M059J (cell line): ENCODE measurements at regions not wholly inside any gene's neighbourhood (a gene's known extent, or its start where the extent isn't known, plus 50 kb on each side); places are given as distances from the start of the nearest gene placed in this dataset.
A peak's percentile ranks its signal among the peaks of the same experiment; 100 is the strongest.
"Not testable (repeated sequence)": the region's sequence is repeated elsewhere in the genome, so short reads cannot be mapped to it uniquely, and the experiment has no call there.

Experiments
- DNase-seq: peaks from one replicate; pipeline ENCODE4 v3.0.0-alpha.2; 2012; ENCODE audit warnings: low read depth

DNA sequence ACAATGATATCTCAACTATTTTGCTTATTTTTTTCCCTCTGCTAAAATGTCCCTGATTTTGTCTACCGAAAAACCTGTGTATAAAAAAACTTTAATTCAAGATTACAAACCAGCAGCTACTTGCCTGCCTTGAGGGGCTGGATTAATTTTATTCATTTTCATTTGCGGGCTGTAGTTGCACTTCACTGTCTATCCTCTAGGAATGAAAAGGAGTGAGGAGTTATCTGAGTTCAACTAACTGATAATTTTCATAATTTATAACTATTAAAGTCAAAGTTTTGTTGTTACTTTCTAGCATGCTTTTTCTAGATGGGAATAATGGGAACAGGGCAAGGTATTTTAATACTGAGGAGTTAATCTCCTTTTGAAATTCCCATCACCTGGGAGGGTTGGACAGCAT lies 50.3 kb upstream of the AGTPBP1 start:
- peak; percentile 9 for DNase-seq

DNA sequence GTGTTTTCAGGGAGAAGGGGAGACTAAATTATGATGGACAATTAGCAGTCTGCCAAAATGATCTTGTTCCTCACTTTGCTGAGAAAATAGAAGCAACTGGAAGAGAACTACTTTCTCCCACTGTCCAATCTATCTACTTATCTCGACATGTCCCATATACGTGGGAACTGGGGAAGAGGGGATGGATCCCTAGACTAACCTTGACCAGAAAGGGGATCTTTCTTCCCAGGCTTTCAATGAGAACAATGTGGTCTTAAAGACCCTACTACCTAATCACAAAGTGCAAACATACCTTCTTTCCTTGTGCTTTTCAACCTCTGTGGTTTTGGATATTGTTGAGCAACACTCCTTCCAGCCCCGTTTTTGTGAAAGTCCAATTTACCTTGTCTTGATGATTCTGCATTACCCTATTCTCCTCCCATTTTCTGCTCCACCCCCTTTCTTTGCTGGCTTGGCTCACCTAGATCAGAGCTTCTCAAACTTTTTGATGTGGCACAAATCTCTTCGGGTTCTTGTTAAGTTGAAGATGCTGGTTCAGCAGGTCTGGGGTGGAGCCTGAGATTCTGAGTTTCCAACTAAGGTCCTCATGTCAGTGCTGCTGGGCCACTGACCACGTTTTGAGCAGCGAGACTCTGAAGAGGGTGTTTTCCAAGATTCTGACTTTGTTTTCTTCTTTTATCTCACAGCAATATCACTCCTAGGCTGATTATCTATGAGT lies 61.4 kb upstream of the AGTPBP1 start:
- DNase-seq, result not testable (repeated sequence)

DNA sequence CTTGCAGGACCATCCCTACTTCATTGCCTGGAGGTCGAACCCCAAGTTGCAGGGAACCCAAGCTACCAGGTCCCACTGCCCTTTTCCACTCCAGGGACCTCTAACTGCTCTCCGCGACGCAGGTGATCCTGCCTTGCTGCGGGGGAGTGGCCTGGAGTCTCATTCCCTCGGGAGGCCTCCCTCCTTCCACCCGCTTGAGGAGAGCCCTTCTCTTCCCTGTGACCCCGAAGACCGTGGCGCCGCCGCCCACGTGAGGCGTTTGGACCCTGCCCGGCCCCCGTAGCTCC lies 63.0 kb upstream of the AGTPBP1 start:
- not testable (repeated sequence) for DNase-seq

DNA sequence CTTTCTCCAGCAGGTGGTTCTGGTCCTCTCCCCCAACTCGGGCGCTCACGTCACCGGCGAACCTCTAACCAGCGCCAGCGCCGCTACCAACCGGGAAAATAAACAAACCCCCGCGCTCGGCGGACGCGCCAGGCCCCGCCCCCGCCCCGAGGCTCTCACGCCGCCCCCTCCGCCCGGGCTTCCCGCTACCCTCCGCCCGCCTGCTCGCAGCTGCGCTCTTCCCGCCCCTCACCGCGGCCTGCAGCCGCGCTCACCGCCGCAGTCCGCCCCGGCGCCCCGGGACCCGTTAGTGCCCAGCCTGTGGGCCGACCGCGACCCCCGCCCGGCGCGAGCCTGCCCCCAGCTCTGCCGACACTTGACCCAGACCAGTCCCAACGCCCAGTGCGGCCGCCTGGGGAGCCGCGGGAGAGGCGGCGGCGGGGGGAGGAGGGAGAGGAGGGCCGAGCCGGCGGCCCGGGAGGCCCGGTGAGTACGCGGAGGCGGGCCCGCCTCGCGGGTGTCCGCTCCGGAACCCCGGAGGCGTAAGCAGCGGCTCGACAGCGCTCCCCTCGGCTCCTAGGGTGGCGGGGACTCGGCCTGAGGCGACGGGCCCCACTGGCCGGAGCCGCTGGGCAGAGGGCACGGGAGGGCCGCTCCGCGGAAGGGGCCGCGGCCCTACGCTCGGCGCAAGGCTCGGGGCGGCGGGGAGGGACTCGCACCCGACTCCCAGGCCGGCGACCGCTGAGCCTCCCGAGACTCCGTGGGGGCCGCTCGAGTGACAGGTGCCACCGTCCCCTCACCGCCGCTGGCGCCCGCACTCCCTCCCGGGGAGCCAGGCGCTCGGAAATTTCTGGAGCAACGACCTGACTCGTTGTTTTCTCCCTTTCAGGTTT lies 63.6 kb upstream of the AGTPBP1 start:
- DNase-seq, result peak; percentile 62

DNA sequence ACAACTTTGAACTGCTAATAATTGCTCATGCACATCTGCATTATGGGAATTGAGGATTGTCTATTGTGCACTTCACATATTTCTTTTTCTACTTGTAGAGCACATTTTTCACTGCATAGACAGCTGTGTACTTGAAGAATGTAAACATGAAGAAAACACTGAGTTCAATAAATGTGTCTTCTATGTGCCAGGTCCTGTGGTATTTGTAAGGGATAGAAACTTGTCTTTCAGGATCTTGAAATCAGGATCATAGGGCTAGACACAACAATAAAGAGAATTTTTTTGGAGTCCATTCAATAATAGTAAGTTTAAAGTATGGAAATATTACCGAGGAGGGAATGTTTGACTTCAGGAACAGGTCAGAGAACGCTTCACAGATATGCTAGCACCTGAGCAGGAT lies 66.6 kb upstream of the AGTPBP1 start:
- not testable (repeated sequence) for DNase-seq

DNA sequence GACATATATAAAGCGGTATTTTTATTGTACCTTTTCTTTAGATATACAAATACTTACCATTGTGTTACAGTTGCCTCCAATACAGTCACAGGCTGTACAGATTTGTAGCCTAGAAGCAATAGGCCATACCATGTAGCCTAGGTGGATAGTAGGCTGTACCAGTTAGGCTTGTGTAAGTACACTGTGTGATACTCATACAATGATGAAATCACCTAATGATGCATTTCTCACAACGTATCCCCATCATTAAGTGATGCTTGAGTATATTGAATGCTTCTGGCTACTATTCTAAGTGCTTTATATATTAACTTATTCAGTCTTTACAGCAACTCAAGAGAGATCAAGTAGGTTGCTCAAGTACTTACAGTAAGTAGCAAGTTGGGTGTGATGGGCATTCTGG lies 71.6 kb upstream of the AGTPBP1 start:
- not testable (repeated sequence) for DNase-seq

DNA sequence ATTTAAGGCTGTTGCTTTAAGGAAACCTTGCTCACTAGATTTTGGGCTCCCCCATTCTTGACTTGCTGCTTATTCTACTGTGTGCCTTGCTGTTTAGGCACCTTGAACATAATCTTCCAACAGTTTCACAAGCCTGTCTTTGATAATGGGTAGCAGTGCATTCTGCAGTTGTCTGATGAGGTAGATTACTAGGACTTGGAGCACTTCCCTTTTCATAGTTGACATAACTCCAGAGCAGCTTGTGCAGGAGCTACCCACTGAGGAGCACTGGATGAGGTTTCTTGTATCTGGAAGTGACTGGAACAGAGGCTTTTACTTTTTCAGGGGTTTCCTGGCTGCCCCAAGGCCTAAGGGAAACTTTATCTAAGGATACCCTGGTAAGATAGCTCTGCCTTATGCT lies 73.0 kb upstream of the AGTPBP1 start:
- DNase-seq, result not testable (repeated sequence)

DNA sequence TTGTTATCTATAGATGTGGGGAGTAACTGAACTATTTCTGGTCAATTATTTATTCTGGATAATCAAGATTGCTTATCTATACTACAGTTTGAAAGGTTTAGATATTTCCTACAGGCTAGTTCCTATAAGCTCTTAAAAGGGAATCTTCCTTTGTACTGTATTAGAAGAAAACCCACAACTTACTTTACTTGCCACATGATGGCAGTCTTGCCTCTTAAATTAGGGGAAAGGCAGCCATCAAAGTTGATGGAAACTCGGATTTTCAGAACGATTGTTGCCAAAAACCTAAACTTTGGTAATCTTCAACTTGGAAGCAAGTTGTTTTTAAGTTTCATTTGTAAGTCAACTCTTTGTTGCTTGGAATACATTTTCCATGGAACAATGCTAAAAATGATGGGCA lies 77.2 kb upstream of the AGTPBP1 start:
- peak; percentile 32 for DNase-seq

DNA sequence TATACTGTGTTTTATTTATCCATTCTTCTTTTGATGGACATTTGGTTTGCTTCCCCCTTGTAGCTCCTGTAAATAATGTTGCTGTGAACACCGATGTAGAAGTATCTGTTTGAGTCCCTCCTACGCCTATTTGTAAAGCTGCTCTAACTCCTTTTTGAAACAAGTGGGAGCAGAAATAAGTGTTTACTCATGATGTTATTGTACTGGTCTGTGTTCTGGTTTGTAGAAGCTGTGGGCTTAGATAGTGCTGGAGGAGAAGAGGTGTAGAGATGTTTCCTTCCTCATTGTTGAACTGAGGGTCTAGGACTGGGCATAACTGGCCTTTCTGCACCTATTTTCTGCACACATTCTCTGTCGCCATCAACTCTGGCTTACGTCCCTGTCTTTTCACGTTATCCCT lies 78.8 kb upstream of the AGTPBP1 start:
- not testable (repeated sequence) for DNase-seq

DNA sequence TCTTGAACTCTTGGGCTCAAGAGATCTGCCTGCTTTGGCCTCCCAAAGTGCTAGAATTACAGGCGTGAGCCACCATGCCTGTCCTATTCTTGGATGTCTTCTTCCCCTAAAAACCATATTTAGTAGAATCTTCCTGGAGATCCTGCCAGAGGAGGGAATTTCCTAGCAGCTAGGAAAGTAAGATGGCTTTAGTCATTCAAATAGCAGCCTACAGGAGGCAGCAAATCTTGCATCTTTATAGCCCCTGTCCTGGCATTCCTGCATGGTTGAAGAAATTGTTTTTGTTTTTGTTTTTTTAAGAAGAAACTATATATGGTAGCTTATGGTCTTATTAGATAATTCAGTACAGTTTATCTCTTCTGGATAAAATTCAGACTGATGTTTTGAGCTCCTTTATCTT lies 83.2 kb upstream of the AGTPBP1 start:
- DNase-seq, result peak; percentile 17

DNA sequence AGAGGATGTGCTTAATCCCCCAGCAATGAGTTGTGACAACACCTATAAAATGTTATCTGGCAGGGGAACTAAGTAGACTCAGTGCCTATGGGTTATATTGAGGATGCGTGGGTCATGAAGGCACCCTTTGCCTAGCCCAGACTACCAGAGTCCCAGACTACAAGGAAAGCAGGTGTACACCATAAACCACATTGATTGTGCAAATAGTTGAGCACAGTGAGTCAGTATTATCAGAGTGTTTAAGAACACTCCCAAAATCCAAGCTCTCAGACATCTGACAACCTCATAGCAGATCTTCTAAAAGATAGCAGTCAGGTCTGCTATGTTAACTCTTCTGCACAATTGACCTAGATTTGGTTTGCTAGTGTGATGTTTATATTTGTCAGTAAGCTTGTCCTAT lies 92.8 kb upstream of the AGTPBP1 start:
- not testable (repeated sequence) for DNase-seq

DNA sequence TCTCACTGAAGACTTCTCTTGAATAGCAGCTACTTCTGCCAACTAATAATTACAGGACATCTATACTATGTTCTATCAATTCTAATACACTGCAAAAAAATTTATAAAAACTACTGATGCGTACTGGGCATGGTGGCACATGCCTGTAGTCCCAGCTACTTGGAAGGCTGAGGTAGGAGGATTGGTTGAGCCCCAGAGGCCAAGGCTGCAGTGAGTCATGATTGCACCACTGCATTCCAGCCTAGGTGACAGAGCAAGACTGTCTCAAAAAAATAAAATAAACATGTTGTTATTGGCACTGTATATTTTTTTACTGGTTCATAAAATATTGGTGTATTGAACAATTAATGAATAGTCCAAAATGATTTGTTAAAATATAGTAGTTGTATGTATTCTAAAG lies 97.0 kb upstream of the NAA35 start:
- DNase-seq, result peak; percentile 47

DNA sequence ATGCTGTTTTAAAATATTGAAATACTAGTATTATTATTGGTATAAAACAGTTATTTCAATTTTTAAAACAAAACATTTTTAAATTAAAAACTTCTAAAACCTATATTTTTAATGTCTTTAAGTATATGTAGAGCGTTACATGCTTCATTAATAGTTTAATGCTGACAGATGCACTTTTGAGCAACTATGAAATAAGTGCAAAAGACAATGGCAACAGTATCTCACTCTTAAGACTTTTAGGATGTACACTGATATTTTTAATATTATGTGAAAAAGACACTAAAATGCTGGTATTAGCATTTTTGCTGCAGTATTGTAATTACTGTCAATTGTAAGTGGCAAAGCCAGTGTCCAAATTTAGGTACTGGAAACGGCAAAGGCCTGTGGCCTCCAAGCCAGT lies 93.2 kb upstream of the NAA35 start:
- not testable (repeated sequence) for DNase-seq

DNA sequence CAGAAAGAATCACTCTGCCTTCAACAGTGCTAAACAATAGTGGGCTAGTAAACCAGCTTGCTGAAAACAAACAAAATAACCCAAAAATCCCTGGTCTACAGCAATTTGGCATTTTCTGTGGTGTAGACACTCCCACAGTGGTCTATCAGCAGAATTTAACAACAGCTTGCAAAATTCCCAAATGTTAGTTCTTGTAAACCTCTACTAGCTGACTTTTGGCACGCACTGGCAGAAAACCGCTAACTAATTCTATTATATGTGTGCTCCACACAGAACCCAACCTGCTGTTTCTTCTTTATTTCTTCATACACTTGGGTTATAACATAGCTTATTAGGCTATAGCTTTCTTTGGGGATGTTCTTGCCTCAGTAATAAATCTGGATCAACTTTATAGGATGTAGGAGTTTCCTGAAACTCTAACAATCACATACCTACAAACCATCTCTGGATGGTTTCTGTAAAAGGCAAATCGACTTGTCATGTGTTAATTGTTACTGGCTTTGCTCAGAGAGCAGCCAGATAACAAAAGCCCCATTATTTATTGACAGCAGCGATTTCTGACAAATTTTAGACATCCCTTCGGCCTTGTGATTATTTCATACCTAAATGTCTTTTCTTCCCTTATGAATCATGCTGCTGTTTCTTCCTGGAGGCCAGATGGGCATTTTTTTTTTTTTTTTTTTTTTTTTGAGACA lies 82.7 kb upstream of the NAA35 start:
- DNase-seq, result no peak

DNA sequence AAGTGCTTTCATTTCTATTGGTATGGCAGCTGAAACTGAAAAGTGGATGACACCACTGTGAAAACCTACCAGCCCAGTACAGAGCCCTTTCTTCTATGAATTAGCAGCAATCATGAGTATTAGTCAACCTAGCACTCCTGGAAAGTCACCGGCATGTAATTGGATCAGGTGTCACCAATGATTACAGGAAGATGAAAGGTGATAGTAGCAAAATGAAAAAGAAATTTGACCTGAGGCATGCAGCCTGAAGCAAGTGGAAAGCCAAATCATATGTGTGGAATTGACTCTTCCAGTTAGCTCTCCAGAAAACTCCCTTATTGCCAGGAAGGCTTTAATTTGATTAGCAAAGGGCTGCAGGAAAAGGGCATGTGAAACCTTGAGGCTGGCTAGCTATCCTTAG lies 81.2 kb upstream of the NAA35 start:
- peak; percentile 17 for DNase-seq

DNA sequence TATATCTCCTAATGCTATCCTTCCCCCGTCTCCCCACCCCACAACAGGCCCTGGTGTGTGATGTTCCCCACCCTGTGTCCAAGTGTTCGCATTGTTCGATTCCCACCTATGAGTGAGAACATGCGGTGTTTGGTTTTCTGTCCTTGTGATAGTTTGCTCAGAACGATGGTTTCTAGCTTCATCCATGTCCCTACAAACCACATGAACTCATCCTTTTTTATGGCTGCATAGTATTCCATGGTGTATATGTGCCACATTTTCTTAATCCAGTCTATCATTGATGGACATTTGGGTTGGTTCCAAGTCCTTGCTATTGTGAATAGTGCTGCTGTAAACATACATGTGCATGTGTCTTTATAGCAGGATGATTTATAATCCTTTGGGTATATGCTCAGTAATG lies 79.1 kb upstream of the NAA35 start:
- DNase-seq, result not testable (repeated sequence)

DNA sequence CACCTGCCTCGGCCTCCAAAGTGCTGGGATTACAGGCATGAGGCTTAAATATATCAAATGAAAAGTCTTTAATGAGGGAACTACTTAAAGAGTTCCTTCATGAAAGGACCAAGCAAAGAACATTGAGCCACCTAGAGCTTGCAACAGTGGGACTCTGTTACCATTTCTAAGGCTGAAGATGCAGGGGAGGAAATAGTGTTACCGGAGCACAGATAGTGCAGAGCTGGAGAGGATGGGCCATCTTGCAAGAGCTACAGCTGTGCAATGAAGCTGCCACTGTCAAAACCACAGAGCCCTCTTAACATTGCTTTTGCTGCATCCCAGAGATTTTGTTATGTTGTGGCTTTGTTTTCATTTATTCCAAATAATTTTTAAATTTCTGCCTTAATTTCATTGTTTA lies 77.1 kb upstream of the NAA35 start:
- DNase-seq, result no peak

DNA sequence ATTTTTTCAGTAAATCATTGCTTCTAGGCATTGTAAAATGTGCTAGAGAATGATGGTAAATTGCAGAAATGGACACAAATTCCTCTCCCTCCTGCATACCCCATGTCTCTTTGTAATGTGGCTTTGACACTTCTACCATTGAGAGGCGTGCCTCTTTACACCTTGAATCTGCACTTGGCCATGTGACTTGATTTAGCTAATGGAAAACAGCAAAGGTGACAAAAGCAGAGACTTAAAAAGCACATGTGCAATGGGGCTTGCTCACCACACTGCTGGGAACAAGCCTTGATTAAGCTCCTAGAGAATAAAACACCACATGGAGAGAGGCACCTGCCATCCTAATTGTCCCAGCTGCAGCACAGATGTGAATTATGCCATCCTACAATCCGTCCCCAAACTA lies 69.9 kb upstream of the NAA35 start:
- no peak for DNase-seq

DNA sequence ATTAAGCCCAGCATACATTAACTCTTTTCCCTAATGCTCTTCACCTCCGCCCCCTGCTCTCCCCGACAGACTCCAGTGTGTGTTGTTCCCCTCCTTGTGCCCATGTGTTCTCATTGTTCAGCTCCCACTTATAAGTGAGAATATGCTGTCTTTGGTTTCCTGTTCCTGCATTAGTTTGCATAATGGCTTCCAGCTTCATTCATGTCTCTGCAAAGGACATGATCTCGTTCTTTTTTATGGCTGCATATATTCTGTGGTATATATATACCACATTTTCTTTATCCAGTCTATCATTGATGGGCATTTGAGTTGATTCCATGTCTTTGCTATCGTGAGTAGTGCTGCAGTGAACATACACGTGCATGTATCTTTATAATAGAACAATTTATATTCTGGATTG lies 69.3 kb upstream of the NAA35 start:
- DNase-seq, result not testable (repeated sequence)

DNA sequence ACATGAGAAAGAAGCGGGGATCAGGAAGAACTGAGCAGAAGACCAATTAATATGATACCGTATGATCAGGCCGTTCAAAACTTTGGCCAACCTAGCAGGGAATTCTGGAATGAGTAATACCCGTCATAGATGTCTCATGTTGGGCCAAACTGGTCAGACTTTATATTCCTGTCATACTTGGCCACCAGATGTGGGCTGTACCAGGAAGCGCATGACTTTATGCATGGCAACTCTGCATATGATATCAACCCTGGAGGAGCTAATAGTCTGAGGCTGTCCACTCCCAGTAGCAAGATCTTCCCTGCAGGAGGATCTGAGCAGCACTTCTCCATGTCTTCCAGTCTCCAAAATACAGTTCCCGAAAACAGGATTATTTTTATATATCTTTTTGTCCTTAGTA lies 68.5 kb upstream of the NAA35 start:
- no peak for DNase-seq

DNA sequence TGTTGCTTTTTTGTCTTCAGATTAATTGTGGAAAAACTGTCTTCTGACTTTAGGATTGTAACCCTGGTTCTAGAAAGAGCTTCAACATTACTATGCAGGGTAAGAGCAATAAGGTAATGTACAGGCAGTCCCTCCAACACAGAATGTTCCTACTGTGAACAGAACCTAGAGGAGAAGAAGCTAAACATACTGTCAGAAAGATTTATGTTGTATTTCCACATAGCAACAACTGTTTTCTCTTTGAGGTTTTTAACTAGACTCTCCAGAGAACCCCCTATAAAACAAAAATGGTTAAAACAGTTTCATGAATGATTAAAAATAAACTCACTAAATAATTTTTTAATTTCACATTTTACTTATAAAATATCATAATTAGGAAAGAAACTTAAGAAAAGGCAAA lies 64.3 kb upstream of the NAA35 start:
- no peak for DNase-seq

DNA sequence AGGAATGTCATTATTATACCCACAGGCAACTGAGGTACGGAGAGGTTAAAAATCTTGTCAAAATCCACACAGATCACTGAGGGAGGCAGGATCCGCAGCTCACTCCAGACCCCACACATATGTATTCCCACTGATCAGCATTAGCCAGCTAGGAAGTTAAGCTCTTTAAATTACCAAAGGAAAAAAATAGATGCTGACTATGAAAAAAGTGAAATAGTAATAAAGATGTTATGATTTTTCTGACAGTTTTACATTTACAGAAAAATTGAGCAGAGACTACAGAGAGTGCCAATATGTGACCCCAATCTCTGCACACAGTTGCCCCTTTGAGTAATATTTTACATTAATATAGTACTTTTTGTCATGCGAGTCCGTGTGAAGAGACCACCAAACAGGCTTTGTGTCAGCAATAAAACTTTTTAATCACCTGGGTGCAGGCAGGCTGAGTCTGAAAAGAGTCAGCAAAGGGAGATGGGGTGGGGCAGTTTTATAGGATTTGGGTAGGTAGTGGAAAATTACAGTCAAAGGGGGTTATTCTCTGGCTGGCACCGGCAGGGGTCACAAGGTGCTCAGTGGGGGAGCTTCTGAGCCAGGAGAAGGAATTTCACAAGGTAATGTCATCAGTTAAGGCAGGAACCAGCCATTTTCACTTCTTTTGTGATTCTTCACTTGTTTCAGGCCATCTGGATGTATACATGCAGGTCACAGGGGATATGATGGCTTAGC lies 61.9 kb upstream of the NAA35 start:
- DNase-seq, result not testable (repeated sequence)
